ENCODE measurements at regions not wholly inside any gene's neighbourhood (a gene's known extent, or its start where the extent isn't known, plus 50 kb on each side); places are given as distances from the start of the nearest gene placed in this dataset.

DNA sequence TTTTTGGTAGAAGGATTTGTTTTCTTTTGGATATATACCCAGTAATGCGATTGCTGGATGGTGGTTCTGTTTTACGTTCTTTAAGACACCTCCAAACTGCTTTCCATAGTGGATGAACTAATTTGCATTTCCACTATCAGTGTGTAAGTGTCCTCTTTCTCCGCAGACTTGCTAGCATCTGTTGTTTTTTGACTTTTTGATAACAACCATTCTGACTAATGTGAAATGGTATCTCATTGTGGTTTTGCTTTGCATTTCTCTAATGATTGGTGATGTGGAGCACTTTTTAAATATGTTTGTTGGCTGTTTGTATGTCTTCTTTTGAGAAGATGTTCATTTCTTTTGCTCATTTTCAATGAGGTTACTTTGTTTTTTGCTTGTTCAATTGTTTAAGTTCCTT is 260.9 kb upstream of the CWC22 start:
- TF ChIP-seq CTCF (IDR thresholded peaks at IDR 0.05) (no peak), POLR2A (IDR thresholded peaks at IDR 0.05) (no peak)

Measured in lower leg skin (tissue), 3 donors.